Common myeloid progenitor, CD34-positive (primary cell): ENCODE measurements at regions not wholly inside any gene's neighbourhood (a gene's known extent, or its start where the extent isn't known, plus 50 kb on each side); places are given as distances from the start of the nearest gene placed in this dataset.
"Not testable (repeated sequence)": the region's sequence is repeated elsewhere in the genome, so short reads cannot be mapped to it uniquely, and the experiment has no call there.

Experiments used
- CTCF ChIA-PET: fragments of 350-600 bp; sonication (Branson Sonifier 250); formaldehyde crosslinking; loops from one replicate; lab custom pipeline; 2021; ENCODE audit warnings: antibody characterized with exemption; lab: Charles Lee
- POLR2A ChIA-PET: fragments of 350-600 bp; sonication (Branson Sonifier 250); formaldehyde crosslinking; loops from one replicate; lab custom pipeline; 2021; ENCODE audit warnings: antibody characterized with exemption; lab: Charles Lee
- DNase-seq, 3 donors: peaks; one replicate each; pipeline versions ENCODE4 v3.0.0 to v3.0.0-alpha.2; 2013
- H3K27ac ChIP-seq, 2 experiments: 1 replicate in 1 of 2; 2 replicates in 1 of 2; pipeline ENCODE4 v1.7.0; 2013; ENCODE audit warnings: inconsistent platforms in 2 of 2, low read length in 2 of 2, mild to moderate bottlenecking in 2 of 2, low read depth in 1 of 2, moderate library complexity in 1 of 2; ENCODE audit not compliant: severe bottlenecking in 2 of 2, insufficient read depth in 1 of 2, poor library complexity in 1 of 2
- H3K27me3 ChIP-seq, 5 experiments: replicated peaks in 2 of 5; 1 replicate in 3 of 5; 2 replicates in 2 of 5; pipeline versions ENCODE4 v1.6.1 to v1.7.0; 2013; ENCODE audit warnings: low read length in 4 of 5, mild to moderate bottlenecking in 2 of 5, moderate library complexity in 2 of 5, inconsistent platforms in 1 of 5; ENCODE audit not compliant: insufficient read depth in 5 of 5, control insufficient read depth in 4 of 5
- H3K36me3 ChIP-seq, 4 experiments: 1 replicate in 2 of 4; 2 replicates in 2 of 4; pipeline versions ENCODE4 v1.6.1 to v1.7.0; 2013; ENCODE audit warnings: low read length in 3 of 4, control low read depth in 1 of 4, mild to moderate bottlenecking in 1 of 4; ENCODE audit not compliant: control insufficient read depth in 4 of 4, insufficient read depth in 4 of 4
- H3K4me1 ChIP-seq, 4 experiments: 1 replicate in 3 of 4; 2 replicates in 1 of 4; pipeline versions ENCODE4 v1.6.1 to v1.7.1; 2013; ENCODE audit warnings: low read length in 3 of 4, mild to moderate bottlenecking in 3 of 4, control low read depth in 1 of 4, inconsistent platforms in 1 of 4, moderate library complexity in 1 of 4; ENCODE audit not compliant: control insufficient read depth in 4 of 4, insufficient read depth in 4 of 4; ENCODE audit errors: control extremely low read depth in 1 of 4
- H3K4me3 ChIP-seq, 7 experiments: 1 replicate in 4 of 7; 2 replicates in 3 of 7; pipeline versions ENCODE4 v1.5.1 to v1.7.0; 2013; ENCODE audit warnings: mild to moderate bottlenecking in 7 of 7, low read length in 6 of 7, moderate library complexity in 6 of 7, inconsistent platforms in 2 of 7, low read depth in 2 of 7, control low read depth in 1 of 7; ENCODE audit not compliant: insufficient read depth in 4 of 7, control insufficient read depth in 1 of 7; ENCODE audit errors: extremely low read depth in 1 of 7
- H3K9me3 ChIP-seq, 5 experiments: 1 replicate in 4 of 5; 2 replicates in 1 of 5; pipeline versions ENCODE4 v1.6.1 to v1.7.1; 2013; ENCODE audit warnings: low read length in 4 of 5, mild to moderate bottlenecking in 2 of 5, inconsistent platforms in 1 of 5, low read depth in 1 of 5, moderate library complexity in 1 of 5; ENCODE audit not compliant: control insufficient read depth in 4 of 5, insufficient read depth in 2 of 5; ENCODE audit errors: control extremely low read depth in 1 of 5
- WGBS: methylation state at CpG from one replicate; pipeline ENCODE4 v1.1.5; 2013; ENCODE audit not compliant: insufficient coverage; 5-methylcytosine and 5-hydroxymethylcytosine counted together

DNA sequence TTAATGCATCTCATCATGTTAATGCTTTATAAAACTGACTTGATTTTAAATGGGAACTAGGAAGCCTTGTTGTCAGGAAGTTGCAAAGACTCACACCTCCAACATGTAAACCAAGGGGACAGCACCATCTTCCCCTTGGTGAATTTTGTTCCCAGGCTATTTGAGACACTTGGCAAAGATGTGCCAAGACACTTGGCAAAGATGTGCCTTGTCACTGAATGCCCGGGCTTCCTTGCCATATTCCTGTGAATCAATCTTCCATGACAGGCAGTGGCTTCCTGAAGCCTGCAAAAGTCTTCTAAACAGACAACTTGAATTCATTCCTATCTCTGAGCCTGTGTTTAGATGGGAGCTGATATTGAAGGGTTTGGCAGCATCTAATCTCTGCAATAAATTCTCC, 465.4 kb upstream of the C16orf82 start:
- no peak for DNase-seq
- H3K27me3 ChIP-seq = no peaks in the 10 kb centered on the region
- CTCF ChIA-PET = interaction anchor here (1.2 kb wide), 1 partner anchor 22 kb away, joined by 3 read pairs; no protein-coding TSS in a partner anchor
- no peaks in the 10 kb centered on the region for H3K9me3 ChIP-seq
- H3K4me3 ChIP-seq = no peak overlapping the region
- no peaks in the 10 kb centered on the region for H3K36me3 ChIP-seq
- POLR2A ChIA-PET = no interaction called here
- no CpG with 5 or more reads among the region's 1 CpG for WGBS
- H3K27ac ChIP-seq = no peak overlapping the region
- H3K4me1 ChIP-seq = no peaks in the 10 kb centered on the region

DNA sequence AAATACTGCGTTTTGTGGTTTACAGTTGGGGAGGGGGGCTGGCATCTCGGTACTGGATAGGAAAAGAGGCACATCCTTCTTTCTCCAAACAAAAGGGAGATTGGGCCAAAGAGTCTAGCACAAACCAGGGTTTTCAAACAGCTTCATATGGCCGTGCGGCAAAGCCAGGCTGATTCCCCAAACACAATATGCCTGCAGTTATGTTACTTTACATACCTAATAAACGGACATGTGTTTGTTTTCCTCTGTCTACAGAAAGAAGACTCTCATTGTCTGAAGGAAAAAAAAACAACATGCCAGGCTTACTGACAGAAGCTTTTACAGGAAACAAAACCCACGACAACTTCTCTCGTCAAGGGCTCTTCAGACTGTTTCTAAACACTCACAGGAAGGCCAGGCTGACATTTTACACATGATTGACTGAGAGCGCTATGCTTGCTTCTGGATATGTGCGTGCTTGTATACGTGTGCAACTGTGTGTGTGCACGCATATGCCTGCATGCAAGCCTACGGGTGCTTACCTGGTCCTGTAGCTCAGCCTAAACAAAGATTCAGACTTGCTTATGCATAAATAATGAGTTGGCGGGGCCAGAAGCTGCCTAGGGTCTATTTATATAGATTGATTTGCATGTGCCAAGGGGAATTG, 461.0 kb upstream of the C16orf82 start:
- Histone ChIP-seq H3K9me3 (no peaks in the 10 kb centered on the region), H3K27ac (no peak overlapping the region), H3K4me3 (no peak overlapping the region), H3K36me3 (no peaks in the 10 kb centered on the region), H3K27me3 (no peaks in the 10 kb centered on the region), H3K4me1 (no peaks in the 10 kb centered on the region)
- no peak for DNase-seq
- ChIA-PET CTCF (no interaction called here), POLR2A (no interaction called here)
- WGBS = 65% methylated on average over 8 of the region's 13 CpGs

DNA sequence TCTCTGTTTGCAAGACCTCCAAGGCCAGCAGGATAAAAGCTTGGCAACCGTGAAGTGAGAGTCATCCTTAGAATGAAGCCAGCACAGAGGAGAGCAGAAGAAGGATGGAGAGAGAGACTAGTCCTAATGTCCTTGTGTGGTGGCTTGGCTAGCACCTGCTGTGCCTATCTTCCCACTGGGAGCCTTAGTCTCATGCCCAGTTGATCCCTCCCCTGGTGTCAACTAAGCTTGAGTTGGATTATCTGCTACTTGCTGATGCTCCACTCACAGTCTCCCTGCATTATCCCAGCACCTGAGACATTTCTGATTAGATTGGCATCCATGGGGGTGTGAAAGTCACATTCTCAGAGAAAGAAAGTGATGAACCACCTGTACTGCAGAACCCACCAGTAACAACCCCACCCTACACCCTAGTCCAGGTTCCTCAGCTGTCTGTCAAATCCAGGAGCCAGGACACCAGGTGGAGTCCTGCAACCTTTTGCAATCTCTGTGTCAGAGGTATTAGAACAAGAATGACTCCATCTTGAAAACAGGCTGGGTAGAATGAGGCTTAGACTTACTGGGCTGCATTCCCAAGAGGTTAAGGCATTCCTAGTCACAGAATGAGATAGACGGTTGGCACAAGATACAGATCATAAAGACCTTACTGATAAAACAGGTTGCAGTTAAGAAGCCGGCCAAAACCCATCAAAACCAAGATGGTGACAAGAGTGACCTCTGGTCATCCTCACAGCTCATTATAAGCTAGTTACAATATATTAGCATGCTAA, 460.2 kb upstream of the C16orf82 start:
- ChIA-PET CTCF (no interaction called here), POLR2A (no interaction called here)

DNA sequence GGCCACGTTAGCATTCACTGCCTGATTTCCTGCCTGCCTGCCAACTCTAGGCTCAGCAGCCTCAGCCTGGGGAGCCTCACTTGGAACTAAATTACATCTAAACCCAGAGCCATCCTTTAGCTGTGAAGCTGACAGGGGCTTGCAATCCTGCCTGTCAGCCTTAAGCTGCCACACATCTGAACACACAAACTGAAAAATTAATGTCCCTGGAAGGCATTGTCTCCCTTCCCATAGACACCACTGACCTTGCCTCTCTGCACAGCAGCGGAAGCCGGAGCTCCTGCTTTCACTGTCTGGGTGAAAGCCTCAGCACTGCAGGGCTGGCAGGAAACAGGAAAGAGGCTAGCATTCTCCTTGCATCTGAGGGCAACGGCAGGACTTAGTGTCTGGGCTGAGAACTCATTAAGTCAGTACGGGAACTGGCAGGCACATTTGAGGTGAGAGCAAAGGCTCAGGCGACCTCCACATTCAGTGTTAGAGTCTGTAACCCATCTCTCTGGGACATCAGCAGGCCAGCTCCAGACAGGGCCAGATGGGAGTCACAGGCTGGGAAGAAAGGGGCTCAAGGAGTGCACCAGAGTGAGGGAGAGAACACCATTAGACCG, 452.4 kb upstream of the C16orf82 start:
- POLR2A ChIA-PET = no interaction called here
- Histone ChIP-seq H3K27me3 (no peaks in the 10 kb centered on the region), H3K4me1 (no peaks in the 10 kb centered on the region), H3K27ac (no peak overlapping the region), H3K9me3 (peaks cover 0 to 3% (median 0%) of the 10 kb centered on the region in 5 experiments), H3K36me3 (no peaks in the 10 kb centered on the region), H3K4me3 (no peak overlapping the region)
- DNase-seq = no peak
- CTCF ChIA-PET = no interaction called here
- 39% methylated on average over 7 of the region's 7 CpGs for WGBS

More for the DNA sequence above, 460.2 kb upstream of the C16orf82 start:
- Histone ChIP-seq H3K36me3 (no peaks in the 10 kb centered on the region), H3K4me3 (no peak overlapping the region), H3K9me3 (no peaks in the 10 kb centered on the region), H3K27me3 (no peaks in the 10 kb centered on the region), H3K27ac (no peak overlapping the region), H3K4me1 (no peaks in the 10 kb centered on the region)
- DNase-seq = no peak
- 100% methylated on average over 3 of the region's 3 CpGs for WGBS

DNA sequence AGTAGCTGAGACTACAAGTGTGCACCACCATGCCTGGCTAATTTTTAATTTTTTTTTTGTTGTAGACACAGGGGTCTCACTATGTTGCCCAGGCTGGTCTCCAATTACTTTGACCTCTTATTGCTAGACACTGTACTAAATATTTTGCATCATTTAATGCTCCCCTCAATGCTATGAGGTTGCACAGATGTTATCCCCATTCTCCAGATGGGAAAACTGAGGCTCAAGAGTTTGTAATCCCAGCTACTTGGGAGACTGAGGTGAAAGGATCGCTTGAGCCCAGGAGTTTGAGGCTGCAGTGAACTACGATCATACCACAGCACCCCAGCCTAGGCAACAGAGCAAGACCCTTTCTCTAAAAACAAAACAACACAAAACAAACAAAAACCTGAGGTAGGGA, 443.3 kb upstream of the C16orf82 start:
- H3K4me1 ChIP-seq = no peaks in the 10 kb centered on the region
- WGBS = no CpG with 5 or more reads among the region's 2 CpGs
- DNase-seq = no peak
- ChIA-PET POLR2A (no interaction called here), CTCF (no interaction called here)
- H3K9me3 ChIP-seq = peaks cover 0 to 6% (median 1%) of the 10 kb centered on the region in 5 experiments
- no peaks in the 10 kb centered on the region for H3K36me3 ChIP-seq
- no peak overlapping the region for H3K27ac ChIP-seq
- no peak overlapping the region for H3K4me3 ChIP-seq
- no peaks in the 10 kb centered on the region for H3K27me3 ChIP-seq

DNA sequence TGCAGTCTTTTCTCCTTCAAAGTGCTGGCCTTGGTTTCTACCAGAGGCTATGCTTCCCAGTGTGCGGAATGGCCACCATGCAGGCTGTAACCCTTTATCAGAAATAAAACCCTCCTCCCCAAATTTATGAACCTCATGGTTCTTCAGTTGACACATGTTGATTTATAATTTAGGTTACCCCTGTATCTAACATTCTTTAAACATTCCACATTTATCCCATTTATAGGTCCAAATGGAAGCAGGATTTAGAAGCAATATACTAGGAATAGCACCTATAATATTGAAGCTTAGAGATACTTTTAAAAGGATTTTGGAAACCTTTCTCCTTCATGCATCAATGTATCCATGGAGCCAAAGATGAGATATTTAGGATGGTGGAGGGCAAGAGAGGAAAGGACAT, 438.8 kb upstream of the C16orf82 start:
- ChIA-PET POLR2A (no interaction called here), CTCF (no interaction called here)
- H3K4me1 ChIP-seq = no peaks in the 10 kb centered on the region
- peaks cover 0 to 9% (median 2%) of the 10 kb centered on the region in 5 experiments for H3K9me3 ChIP-seq
- H3K27me3 ChIP-seq = no peaks in the 10 kb centered on the region
- 88% methylated on average over 1 of the region's 1 CpG for WGBS
- DNase-seq = no peak
- H3K36me3 ChIP-seq = no peaks in the 10 kb centered on the region
- no peak overlapping the region for H3K27ac ChIP-seq
- H3K4me3 ChIP-seq = no peak overlapping the region

DNA sequence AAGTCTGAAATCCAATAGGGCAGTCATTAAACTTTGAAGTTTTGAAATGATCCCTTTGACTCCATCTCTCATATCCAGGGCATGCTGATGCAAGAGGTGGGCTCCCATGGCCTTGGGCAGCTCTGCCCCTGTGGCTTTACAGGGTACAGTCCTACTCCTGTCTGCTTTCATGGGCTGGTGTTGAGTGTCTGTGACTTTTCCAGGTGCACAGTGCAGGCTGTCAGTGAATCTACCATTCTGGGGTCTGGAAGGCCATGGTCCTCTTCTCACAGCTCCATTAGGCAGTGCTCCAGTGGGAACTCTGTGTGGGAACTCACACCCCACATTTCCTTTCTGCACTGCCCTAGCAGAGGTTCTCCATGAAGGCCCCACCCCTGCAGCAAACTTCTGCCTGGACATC, 435.4 kb upstream of the C16orf82 start:
- H3K27ac ChIP-seq, H3K4me3 ChIP-seq, CTCF ChIA-PET, H3K36me3 ChIP-seq, POLR2A ChIA-PET, H3K27me3 ChIP-seq, DNase-seq, H3K4me1 ChIP-seq: not testable (repeated sequence)
- H3K9me3 ChIP-seq = peaks cover 0 to 12% (median 1%) of the 10 kb centered on the region in 5 experiments
